ENCODE measurements at regions not wholly inside any gene's neighbourhood (a gene's known extent, or its start where the extent isn't known, plus 50 kb on each side); places are given as distances from the start of the nearest gene placed in this dataset.

GRCh38 chr1:95375174-95375573, 141.2 kb downstream of the RWDD3 start:
- TF ChIP-seq EZH2phosphoT487 (IDR thresholded peaks at IDR 0.05; ENCODE audit: borderline replicate concordance) (no peak), CTCF (conservative IDR thresholded peaks at IDR 0.05; ENCODE audit: low read length) (no peak)
